Embryonic facial prominence (tissue), 1 donor: ENCODE measurements at regions not wholly inside any gene's neighbourhood (a gene's known extent, or its start where the extent isn't known, plus 50 kb on each side); places are given as distances from the start of the nearest gene placed in this dataset.
A peak's percentile ranks its signal among the peaks of the same experiment; 100 is the strongest.
"Not testable (repeated sequence)": the region's sequence is repeated elsewhere in the genome, so short reads cannot be mapped to it uniquely, and the experiment has no call there.

Source experiments
- DNase-seq: peaks from one replicate; pipeline ENCODE4 v3.0.0-alpha.2; 2016; ENCODE audit errors: extremely low spot score

DNA sequence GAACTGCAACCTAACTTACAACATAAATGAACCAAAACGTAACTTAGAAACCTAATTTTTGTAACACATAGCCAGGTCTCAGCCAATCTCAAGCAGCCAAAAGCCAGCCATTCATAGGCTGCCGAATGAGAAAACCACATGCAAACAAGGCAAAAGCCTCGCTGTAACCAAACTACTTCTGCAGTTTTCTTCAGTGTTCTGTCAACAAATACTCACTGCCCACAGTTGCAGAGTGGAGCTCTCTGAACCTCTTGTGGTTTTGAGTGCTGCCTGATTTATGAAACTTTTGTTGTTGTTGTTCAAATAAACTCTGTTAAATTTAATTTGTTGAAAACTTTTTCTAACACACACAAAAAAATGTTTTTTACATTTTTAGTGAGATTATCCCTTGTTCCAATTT, 251.2 kb downstream of the PAPSS1 start:
- no peak for DNase-seq

DNA sequence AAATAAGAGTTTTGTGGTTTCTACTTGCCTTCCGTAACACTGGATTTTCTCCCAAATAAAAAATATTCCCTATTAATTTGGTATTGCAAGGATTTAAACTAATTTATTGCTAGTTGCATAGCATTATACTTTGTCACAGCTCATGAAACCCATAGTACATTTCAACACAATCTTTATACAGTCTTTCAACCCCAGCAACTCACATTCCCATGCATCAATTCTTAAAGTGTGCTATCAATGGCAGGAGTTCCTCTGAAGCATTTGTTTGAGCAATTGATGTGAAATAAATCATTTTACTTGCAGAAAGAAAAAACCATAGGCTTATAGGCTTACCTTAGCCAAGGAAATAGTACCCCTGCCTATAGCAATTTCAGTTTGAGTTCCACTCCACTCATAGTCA, 251.9 kb downstream of the PAPSS1 start:
- no peak for DNase-seq

DNA sequence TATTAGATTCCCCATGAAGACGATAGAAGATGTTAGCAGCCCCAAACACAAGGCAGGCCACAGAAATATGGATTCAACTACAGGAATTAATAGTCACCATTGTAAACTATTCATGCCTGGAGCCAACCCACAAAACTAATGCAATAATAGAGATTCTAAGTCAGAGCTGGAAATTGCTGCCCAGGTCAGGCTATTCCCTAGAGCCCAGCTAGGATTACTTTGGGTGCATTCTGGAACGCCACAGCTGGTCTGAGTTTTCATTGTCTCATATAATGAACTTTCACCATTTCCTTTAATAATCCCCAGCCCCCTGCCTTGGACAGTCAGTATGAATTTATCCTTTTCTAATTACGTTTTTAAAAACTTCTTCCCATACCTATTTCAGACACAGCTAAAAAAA, 252.6 kb downstream of the PAPSS1 start:
- no peak for DNase-seq

DNA sequence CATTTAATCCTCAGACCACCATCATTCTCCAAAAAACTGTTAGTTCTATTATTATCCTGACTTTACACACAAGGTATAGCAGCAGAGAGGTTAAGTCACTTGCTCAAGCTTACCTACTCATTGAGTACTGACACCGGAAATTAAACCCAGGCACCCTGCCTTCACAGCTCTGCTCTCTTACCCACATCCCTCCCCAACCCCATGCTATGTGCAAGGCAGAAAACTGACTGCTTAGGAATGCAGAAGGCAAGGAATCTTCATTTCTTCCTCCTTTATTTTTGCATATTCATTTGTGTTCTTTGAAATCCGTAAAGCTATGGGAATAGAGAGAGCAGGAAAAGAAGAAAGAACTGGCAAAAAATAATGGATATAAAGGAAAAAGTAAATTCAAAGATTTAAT, 261.8 kb downstream of the PAPSS1 start:
- no peak for DNase-seq

DNA sequence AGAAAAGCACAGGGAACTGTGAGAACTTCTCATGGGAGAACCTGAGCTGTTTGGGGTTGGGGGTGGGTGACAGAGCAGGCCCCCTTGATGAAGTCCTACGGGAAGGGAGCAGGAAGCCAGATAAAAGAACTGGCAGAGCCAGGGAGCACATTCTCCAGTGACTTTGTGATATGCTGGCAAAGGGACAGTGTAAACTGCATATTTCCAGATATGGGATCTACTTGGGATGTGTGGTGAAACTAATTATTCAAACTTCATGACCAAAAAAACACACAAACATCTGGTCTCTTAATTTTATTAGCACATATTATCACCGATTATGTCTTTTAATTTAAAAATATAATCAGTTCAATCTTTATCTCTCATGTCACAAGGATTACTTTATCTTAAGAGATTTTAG, 266.0 kb downstream of the PAPSS1 start:
- no peak for DNase-seq

DNA sequence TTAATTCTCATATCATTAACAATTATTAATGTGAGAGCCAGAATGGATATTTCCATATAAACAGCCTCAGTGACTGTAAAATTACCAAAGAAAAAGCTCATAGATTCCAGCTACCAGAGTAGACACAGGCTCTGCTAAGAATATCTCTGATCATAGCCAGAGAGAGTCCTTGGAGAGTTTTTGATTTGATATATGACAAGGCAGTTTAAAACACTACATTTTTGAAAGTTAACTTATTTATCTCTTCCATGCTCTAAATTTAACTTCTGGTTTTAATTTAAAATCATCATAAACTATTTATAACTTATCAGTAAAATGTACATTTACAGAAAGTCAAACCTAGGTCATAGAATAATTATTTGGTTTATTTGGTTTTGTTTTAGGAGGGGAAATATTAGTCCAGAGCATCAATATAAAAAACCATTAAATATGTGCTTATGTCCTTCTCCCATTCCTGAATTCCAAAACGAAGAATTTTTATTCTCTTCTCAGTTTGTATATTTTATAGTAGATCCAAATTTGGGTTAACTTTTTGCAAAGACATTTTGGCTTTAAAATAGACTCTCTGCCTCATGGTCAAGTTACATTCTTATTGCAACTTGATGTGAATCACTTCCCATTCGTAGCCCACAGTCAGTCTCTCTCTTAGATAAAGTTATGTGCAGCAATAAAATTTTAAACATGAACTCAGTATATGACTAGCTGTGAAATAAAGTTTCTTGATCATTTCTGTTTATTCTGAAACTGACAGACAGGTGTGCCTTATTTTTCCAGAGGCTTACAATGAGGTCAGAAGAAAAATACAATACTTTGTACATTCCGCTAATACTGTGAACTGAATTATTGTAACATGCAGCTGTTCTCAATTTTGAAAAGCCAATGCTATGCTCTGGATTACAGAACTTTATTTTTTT, 267.1 kb downstream of the PAPSS1 start:
- no peak for DNase-seq

DNA sequence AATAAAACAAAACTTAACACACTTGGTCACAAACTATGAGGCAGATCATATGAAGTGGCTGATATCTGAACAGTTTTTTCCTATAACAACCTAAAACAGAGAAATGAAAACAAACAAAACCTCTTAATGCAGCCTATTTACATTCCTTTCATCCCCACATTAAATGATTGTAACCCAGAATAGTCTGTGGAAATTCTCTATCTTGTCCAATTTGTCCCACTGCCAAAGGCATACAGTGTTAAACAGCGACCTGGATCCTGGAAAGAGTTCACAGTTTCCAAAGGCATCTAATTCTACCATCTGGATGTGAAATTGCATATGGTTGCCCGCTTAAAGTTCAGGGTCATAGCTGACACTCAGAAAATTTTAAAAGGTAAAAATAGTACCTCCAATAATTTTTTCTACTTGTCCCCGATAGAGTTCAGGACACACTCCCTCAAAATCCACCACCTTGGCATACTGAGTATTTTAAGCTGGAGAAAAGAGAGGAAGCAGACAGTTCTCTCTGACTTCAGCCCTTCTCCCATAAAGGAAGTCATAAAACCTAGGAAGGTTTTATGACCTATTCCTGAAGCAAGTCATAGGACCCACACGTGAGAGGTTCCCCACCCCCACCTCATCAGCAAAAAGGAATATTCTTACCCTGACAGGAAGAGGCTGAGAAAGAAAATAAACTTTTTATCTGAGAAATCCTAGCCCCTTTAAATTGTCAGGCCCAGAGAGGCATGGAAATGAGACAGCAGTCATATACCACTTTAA, 270.2 kb downstream of the PAPSS1 start:
- DNase-seq, result no peak

DNA sequence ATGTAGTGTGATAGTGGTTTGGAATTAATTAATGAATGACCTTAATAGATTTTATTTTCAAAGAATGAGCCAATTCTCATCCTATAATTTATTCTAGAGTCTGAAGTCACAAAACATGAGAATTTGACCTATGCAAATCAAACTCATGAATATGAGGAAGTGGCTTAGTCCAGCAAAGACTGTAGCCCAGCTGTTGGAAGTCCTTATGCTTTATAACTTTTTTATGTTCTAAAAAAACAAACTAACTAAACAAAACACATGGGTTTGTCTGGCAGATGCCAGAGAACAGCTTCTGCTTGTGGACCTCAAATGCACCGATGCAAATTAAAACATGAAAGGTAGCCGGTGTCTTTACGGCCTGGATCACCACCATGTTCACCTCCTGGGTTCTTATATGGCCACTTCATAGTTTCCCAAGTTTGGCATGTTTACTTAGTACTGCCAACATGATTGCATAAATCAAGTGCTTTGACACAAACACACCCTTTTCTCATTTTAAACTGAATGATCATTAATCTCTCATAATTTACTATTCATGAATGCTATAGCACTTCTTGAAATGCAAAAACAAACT, 277.4 kb downstream of the PAPSS1 start:
- DNase-seq, result no peak

DNA sequence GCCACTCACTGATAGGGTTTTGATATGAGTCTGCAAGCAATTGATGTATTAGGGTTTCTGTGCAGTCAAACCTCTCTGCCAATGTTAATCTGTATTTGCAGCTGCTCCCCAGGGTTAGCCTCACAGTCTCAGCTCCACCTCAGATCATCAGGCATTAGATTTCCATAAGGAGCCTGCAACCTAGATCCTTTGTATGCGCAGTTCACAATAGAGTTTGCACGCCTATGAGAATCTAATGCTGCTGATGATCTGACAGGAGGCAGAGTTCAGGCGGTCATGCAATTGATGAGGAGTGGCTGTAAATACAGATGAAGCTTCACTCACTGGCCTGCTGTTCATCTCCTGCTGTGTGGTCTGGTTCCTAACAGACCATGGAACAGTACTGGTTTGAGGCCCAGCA, 280.6 kb downstream of the PAPSS1 start:
- DNase-seq, result no peak

DNA sequence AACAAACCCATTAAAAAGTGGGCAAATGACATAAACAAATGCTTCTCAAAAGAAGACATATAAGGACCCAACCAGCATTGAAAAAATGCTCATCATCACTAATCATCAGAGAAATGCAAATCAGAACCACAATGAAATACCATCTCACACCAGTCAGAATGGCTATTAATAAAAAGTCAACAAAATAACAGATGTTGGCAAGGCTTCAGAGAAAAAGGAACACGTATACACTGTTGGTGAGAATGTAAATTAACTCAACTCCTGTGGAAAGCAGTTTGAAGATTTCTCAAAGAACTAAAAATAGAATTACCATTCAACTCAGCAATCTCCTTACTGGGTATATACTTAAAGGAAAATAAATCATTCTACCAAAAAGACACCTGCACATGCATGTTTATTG, 283.6 kb downstream of the PAPSS1 start:
- DNase-seq, result not testable (repeated sequence)

DNA sequence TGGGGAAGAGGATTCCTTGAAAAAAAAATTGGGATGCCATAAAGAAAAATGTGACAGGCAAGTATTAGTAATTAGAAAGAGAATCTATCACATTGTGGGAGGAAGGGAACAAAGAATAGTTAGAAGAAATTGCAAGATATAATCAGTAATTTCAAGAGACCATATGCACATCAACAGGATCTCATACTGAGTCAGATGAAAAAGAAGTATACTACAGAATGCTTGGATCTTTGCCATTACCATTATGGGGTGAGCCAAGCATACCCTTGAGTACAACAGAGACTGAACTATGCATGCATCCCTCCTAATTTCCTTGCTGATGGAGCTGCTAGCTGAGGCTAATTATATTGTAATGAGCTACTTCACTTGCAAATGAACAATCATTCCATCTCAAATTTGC, 287.6 kb downstream of the PAPSS1 start:
- DNase-seq, result no peak

DNA sequence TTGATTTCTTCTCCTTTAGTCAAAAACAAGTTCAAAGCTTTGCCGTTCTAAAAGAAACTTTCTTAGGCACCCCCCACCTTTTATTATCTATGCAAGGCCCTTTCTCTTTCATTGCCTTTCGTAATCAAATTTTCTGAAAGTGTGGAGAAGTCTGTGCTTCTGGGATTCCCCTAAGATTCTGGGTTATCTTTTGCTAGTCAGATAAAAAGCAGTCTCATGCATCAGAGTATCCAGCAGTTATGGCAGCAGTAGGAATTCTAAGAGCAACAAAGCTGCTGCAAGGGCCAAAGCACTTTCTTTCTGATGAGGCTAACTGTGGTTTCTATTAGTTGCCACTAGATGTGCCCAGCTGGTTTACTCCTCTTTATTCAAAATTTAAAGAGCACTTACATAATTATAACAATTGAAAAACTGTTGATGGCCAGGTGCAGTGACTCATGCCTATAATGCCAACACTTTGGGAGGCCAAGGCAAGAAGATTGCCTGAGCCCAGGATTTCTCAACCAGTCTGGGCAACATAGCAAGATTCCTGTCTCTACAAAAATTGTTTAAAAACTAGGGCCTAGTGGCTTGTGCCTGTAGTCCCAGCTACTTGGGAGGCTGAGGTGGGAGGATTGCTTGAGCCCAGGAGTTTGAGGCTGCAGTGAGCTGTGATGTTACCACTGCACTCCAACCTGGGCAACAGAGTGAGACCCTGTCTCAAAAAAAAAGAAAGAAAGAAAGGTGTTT, 296.2 kb downstream of the PAPSS1 start:
- no peak for DNase-seq

DNA sequence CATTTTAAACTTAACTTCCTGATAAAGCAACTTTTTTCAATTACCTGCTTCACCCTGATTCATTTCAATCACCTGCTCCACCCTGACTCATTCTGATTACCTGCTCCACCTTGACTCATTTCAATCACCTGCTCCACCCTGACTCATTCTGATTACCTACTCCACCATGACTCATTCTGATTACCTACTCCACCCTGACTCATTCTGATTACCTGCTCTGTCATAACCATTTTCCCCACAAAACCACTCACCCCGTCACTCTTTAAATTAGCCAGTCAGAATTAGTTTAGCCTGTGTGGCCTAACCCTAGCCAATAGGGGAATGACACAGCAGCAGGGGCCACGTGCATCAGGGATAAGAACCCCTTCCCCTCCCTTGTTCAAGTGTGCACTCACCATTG, 300.5 kb downstream of the PAPSS1 start:
- DNase-seq, result not testable (repeated sequence)

DNA sequence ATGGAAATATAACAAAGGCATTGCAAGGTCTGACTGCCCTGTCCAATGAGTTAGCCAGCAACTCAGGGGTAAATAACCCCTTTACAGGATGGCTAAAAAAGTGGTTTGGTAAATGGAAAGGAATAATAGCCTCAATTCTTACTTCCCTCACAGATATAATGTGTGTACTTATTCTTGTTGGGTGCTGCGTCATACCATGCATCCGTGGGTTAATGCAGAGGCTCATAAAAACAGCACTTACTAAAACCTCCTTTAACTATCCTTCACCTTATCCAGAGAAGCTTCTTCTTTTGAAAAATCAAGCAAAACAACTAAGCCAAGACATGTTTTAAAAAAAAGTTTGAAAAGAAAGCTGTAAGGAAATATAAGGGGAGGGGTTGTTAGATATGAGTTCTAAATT, 301.0 kb downstream of the PAPSS1 start:
- no peak for DNase-seq

DNA sequence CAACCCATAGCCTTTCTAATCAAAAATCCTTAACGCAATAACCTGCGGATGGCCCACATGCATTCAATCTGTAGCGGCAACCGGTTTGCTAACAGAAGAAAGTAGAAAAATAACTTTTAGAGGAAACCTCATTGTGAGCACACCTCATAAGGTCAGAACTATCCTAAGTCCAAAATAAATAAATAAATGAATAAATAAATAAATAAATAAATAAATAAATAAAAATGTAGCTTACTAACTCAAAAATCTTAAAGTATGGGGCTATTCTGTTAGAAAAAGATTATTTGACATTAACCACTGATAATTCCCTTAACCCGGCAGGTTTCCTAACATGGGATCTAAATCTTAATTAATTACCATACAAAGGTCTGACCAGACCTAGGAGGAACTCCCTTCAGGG, 304.5 kb downstream of the PAPSS1 start:
- not testable (repeated sequence) for DNase-seq

DNA sequence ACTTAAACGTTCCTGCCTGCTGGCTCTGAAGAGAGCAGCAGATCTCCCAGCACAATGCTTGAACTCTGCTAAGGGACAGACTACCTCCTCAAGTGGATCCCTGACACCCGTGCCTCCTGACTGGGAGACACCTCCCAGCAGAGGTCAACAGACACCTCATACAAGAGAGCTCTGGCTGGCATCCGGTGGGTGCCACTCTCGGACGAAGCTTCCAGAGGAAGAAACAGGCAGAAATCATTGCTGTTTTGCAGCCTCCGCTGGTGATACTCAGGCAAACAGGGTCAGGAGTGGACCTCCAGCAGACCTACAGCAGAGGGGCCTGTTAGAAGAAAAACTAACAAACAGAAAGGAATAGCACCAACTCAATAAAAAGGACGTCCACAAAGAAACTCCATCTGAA, 310.2 kb downstream of the PAPSS1 start:
- DNase-seq, result not testable (repeated sequence)

DNA sequence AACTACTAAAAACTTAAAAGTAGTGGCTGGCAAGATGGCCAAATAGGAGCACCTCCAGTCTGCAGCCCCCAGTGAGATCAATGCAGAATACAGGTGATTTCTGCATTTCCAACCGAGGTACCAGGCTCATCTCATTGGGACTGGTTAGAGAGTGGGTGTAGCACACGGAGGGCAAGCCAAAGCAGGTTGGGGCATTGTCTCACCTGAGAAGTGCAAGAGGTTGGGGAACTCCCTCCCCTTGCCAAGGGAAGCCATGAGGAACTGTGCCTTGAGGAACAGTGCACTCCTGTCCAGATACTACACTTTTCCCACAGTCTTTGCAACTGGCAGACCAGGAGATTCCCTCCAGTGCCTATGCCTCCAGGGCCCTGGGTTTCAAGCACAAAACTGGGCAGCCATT, 311.1 kb downstream of the PAPSS1 start:
- DNase-seq, result no peak

DNA sequence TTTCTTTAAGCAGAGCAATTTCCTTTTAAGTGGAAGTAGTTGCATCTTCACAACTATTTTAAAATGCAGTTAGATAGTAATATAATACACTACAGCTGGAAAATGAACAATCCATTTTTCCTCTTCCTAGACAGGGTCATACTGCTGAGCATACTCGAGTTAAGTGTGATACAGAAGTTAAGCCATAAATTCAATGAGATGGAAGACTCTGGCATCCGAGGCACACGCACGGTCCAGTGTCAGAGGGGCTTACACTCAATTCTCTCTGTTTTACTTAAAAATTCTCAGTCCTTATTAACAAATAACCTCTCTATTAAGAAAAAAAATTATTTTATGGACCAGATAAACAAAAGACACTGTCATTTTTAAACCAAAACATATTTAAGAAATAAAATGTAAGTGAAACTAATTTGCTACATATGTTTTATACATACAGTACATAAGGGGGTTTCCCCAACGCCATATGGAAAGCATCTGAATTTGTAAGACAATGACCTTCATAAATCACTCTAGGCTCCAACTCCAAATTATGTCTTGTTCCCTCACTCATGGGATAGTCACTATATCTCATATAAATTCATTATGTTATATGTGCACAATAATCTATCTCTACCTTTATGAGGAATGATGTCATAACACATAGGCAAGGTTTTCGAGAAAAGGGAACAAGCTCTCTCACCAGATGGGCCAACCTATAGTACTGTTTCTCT, 315.3 kb downstream of the PAPSS1 start:
- DNase-seq, result peak; percentile 54

DNA sequence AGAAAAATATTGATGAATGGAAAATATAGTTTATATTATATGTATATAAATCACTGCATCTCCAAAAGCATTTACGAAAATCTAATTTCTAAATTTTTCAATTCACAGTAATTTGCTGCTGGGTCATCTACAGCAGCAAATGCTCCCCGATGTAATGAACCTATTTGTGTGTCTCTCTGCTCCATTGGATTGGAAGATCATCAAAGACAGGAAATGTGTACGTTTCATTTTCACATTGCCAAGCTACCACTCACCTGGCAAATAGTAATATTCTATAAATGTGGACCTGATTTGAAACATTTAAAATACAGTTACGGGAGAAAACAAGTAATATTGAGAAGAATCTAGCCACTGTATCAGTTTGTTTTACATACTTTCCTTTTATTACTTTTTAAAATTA, 317.7 kb downstream of the PAPSS1 start:
- DNase-seq, result no peak

DNA sequence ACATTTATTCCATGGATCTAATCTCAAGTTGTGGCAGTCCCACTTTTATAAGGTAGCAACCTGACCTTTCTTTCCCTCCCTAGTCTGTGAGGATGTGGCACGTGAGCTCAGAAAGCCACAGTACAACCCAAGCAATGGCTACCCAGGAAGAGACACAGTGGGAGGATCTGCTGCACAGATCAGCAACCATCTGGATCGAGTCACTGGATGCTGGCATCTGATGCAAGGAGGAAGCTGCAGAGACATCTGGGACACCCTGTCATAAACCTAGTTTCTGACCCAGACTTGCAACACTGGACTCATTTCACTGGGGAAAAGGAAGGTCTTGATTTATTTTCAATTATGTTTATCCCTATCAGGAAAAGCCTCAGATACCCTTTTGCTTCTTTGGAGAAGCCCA, 327.1 kb downstream of the PAPSS1 start:
- no peak for DNase-seq

DNA sequence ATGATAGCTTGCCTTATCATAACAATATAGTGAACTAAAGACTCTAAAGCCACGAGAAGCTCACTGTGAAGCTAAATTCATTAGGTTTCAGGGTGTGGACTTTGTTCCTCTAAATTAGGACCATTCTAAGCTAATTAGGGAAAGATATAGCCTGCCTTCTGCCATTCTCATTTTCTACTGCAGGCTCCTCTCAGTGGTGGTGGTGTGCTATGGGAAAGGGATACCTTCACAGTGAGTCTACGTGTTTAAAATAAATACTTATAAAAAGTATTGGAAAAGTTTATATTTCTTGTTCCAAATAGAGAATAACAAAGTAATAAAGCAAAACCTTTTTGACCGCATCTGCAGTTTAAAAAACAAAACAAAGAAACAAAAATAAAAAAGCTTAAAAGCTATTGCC, 327.7 kb downstream of the PAPSS1 start:
- no peak for DNase-seq
